HG02798 (cell line): ENCODE measurements at regions not wholly inside any gene's neighbourhood (a gene's known extent, or its start where the extent isn't known, plus 50 kb on each side); places are given as distances from the start of the nearest gene placed in this dataset.

Experiments used
- ATAC-seq: cut with Tn5 transposase; IDR thresholded peaks from one replicate; pipeline ENCODE4 v1.9.1; 2021; ENCODE audit warnings: mild to moderate bottlenecking; ENCODE audit not compliant: unreplicated experiment, poor library complexity

DNA sequence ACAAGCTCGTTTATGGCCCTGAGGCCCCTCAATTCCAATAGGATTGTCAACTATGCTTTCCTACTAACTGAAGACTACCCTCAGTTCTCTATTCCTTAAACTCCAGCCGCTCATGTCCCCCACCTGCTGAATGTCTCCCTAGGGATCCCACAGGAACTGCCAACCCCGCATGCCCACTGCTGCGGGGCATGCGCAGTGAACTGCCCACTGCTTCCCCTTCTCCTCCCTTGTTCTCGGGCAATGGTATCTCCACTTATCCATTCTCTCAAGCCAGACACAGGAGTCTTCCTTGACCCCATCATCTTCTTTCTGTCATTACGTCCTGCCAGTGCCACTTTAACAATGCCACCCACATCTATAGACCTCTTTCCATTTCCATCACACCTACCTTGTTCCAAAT lies 90.0 kb downstream of the FGF18 start:
- ATAC-seq = no peak

DNA sequence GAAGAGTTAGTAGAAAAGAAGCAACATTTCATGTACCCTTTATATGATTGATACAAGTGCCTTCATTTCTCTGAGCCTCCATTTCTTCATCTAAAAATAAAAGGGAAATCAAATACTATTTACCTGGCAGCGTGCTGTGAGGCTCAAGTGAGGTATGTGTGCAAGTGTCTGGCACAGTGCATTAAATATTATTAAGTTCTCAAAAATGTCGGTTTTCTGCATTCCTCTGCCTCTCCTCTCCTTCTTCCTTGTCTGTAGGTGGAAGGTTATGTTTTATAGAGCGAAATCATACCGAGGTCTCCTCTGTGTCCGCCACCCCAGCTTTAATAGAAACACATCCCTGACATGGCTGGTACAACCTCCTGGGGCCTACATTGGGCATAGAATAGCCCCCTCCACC lies 93.0 kb downstream of the FGF18 start:
- ATAC-seq = no peak

DNA sequence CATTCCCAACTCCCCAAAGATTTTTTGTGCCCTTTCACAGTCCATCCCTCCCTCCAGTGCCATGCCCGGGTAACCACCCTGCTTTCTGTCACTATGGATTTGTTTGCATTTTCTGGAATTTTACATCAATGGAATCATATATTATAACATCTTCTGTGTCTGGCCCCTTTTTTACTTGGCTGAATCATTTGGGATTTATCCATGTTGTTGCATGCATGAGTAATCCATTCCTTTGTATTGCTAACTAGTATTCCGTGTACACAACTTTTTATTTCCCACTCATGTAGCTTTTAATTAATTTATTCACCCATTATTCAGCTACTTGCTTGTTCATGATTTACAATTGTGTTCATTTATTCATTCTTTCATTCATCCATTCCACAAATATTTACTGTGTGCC lies 94.1 kb downstream of the FGF18 start:
- ATAC-seq = no peak

DNA sequence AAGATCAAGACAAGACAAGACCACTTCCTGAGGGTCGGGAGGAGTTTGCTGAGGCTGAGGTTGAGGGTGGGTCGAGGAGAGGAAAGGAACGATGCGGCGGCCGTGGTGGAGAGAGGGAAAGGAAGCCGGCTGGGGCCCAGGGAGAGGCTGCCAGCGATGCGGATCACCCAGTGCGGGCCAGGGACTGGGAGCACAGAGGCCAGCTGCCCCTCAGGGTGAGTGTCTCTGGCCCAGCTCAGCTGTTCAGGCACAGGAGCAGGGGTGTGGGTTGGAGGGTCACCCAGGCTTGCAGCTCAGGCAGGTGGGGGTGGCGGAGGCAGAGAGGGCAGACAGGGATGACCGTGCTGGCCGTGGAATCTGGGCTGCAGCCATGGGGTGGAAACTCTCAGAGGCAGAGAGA lies 99.5 kb downstream of the FGF18 start:
- ATAC-seq = no peak

DNA sequence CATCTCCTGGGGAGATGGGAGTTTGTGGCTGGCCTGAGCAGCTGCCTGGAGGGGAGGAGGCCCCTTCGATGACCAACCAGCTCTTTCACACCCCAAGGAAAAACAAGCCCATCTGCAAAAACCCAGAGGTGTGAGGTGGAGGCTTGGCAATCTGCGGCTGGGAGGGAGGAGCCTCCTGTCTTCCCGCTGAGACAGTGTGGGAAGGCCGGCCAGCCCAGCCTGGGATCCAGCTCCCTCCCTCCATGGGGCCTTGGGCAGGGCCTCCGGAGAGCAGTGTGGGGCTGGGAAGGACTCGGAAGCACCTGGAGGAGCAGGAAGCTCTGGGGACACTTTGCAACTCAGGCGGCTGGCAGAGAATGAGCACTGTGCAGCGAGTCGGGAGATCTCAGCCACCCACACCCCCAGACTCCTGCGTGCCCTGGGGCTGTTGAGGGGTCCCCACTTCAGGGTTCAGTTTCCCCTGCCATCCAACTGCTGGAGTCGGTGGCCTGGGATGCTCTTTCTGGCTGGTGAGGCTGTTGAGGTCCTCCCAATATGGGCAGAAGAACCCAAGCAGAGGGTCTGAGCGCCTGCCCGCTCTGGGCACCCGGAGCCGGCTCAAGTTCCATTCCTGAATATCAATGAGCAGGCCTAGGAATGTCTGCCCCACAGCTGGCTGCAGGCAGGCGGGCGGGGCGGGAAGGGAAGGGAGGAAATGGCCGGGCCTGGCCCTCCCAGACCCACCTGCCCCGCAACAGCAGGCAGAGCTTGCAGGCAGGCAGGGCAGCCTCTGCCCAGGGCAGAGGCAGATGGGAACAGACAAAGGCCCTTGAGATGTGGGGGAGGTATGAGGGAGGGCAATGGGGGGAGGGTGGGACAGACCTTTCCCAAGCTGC lies 101.1 kb downstream of the FGF18 start:
- ATAC-seq = no peak

DNA sequence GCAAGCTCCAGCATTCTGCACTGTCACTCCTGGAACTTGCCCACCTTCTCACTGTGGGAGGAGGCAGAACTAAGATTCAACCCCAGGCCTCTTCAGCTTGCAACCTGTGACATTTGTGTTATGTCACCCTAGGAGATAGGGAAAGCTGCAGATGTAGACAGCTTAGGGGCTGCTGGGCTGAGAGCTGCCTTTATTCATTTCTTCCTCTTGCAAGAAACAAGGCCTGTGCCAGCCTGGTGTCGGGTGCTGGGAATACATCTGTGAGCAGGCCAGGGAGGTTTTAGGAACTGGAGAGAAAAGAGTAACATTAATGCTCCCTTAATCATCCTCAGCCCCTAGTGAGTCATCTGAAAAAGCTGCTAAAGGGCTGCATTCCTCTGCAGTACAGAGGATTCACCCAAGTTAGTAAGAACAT lies 101.8 kb downstream of the FGF18 start:
- no peak for ATAC-seq

DNA sequence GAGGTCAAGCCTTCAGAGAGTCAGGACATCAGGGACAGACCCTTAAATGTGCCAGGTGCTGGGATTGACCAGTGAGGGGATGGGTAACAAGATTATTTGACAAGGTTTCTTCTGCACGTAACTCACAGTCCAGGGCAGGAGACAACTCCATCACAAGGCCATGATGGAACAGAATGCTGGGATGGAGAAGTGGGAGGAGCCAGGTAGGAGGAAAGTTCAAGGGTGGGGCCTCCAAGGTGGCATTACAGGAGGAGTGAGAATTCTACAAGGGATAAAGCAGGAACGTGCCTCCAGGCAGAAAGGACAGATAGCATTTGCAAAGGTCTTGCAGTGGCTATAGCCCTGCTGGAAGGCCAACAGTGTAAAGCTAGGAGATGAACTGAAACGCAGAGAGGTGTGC lies 102.2 kb downstream of the FGF18 start:
- ATAC-seq = no peak

DNA sequence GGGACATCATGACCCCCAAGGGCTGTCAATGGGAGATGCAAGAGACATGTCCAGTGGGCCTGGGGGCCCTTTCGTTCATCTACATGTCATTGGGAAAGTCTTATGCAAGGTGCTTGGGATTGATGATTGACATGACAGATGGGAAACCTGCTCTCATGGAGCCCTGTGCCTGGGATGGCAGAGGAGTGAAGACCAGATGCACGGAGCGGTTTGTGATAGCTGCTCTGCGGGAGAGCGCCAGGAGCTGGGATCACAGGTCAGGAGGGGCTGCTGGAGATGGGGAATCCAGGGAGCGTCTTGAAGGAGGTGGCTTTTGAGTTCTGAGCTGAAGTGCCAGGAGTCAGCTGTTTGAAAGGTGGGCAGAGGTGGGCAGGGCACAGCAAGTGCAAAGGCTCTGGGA lies 104.3 kb downstream of the FGF18 start:
- no peak for ATAC-seq

DNA sequence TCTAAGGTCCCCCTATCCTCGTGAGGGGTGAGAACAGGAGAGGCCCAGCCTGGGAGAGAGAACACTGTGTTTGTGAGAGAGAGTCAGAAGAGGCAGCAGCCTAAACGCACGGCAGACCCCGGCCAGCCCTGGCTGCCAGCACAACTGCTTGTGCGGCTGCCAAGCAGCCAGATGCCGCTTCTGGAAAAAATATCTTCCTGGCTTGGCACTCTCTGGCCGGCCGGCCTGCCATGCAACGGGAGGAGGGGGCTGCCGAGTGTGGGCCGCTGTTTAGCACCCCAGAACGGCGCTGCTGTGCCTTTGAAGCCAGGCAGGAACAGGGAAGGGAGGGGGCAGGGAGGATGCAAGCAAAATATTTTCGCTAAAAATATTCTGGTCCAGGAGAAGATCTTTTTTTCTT lies 105.0 kb downstream of the FGF18 start:
- no peak for ATAC-seq

DNA sequence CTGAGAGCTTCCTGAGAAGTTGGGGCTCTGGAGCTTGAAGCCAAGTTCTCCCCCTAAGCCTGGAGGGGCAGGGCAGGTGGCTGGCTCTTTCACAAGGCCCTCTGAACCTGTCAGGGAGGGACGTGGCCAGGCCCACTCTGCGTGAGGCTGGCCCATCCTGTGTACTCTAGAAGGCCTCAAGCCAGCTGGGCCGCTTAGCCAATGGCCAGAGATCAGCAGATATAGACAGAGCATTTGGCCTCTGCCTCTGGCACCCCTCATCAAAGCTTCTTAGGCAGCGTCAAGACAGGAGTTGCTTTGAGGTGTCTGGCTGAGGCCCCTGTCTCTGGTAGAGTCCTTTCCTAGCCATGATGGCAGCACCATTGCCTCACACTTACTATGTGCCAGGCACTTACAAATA lies 105.6 kb downstream of the FGF18 start:
- ATAC-seq = no peak

DNA sequence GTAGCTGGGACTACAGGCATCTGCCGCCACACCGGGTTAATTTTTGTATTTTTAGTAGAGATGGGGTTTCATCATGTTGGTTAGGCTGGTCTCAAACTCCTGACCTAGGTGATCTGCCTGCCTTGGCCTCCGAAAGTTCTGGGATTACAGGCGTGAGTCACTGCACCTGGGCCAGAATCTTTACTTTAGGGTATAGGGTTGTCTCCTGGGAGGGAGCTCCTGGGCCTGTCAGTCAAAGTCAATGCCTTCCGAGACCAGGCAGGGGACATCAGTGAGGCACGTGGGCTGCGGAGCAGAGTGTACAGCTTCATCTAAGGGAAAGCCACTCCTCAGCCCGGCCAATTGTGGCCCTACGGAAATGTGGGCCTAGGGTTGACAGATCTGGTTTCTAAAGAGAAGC lies 108.6 kb downstream of the FGF18 start:
- ATAC-seq = no peak

DNA sequence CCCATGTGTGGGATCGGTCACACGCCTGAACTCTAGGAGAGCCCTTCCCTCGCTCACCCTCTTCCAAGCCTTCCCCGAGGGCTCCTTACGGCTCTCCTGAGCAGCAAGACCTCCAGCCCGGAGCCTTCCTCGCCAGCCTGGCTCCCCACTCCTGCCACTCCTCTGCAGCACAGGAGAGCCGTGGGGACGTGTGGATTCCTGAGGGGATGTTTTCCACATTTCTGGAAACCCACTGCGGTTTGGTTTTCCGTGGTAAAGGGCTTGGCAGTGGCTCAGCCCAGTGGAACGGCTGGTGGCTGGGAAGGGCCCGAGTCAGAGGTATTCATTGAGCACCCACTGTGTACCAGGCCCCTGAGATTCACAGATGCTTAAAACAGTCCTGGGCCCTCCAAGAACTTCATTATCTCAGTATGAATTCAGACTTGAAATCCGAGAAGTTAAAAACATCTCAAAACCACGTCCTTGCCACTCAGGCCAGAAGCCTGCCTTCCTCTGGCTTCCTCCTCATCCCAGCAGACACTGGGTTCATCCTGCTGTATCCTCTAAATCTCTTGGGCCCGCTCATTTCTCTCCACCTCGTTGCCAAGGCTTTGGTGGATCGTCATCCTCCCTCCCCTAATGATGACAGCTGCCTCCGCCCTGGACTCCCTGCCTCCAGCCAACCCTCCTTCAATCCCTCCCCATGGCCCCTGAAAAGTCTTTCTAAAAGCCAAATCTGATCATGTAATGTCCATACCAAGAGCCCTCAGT lies 109.6 kb downstream of the FGF18 start:
- no peak for ATAC-seq

DNA sequence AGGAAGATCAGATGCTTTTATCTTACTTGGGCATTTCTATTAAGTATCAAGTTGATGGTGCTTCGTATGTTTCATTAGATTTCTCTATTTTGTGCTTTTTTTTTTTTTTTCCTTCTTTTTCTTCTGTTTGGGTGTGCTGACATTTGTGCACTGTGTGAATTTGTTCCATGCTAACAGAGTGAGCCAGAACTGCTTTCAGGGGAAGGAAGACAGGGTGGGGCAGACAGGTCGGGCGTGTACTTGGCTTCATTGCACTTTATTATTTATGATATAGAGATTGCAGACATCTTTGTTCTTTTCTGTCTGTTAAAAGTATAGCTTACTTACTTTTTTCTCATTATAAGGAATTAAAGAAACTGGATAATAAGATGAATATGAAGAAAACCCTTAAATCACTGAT lies 112.2 kb downstream of the FGF18 start:
- no peak for ATAC-seq

DNA sequence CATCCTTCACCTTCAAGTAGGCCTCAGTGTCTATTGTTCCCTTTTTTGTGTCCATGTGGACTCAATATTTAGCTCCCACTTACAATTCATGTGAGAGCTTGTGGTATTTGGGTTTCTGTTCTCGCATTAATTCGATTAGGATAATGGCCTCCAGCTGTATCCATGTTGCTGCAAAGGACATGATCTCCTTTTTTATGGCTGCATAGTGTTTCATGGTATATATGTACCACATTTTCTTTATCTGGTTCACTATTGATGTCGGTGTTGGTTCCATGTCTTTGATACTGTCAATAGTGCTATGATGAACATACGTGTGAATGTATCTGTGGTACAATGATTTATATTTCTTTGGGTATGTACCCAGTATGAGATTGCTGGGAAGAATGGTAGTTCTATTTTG lies 113.7 kb downstream of the FGF18 start:
- no peak for ATAC-seq

DNA sequence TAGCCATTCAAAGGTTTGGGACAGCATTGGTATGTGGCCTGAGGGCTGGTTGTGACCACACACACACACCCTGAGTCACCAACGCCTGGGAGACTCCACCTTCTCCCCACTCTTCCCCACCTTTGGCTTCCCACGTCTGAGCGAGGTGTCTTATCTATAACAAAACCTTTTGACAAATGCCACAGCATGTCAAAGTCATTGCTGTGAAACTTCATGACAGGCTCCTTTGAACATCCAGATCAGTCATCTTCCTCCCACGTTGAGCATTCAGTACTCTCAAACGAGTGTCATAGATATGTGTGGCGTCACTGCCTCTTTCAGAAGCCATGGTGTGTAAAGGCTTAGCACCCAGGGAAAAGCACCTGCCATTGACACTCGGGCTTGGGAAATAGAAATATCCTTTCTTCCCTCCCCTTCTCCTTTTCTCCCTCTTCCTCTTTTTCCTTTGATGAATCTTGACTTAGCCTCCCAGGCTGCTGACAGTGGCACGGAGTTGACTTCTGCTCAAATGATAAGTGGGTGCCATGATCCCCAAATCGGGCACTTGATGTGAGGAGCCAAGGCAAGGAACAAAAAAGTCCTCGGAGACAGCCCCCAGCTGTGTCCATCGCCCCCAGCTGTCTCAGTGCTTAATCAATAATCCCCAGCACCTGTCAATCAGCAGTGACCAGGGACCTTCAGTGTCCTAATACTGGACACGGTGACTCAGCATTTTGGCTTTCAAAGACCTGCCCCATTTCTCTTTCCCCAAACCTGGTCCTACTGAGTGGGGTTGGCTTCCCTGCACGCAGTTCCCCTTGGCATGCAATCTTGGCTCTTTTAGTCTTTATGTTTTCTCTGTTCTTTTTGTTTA lies 114.8 kb downstream of the FGF18 start:
- no peak for ATAC-seq

DNA sequence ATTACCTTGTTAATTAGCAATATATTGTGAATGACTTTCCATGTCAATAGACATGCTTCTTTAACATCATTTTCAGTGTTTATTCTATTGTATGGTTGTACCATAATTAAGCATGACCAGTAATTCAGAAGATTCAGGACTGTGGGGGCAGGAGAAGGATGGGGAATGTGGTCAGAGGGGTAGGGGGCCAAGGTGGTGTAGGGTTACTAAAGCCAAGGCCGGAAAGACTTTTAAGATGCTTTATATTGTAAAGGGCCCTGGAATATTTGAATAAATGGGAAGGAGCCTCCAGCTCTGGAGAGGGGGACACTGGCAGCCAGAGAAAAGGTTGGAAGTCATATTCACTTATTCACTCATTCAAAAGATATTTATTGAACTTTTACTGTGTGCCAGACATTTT lies 115.7 kb downstream of the FGF18 start:
- ATAC-seq = no peak

DNA sequence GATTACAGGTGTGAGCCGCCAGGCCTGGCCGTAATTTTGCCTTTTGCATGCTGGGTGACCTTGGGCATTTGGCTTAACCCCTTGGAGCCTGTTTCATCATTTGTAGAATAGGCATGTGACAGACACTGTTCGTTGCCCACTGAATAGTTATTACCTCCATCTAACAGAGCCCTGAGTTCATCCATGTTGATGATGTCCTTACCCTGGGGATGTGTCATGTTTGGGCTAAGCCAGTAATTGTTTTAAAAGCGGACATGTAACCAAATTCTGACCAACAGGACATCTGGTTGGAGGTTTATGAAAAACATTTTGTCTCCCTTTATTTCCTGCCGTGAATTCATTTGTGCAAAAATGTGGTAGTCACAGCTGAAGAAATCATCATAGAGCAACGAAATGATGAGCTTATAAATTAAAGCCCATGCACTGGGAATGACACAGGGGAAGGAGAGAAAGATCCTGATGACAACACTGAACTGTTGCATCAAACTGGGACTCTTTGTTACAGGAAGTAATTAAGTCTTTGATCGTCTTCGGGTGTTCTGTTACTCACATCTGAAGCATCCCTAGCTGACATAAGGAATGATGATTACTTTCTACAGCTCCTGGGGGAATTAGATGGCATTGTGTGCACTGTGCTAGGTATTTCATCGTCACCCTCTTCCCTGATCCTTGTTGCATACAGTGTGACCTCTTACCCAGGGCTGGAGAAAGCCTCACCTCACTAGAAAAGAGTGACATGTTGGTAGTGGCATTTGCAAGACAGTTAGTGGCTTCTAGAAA lies 117.8 kb downstream of the FGF18 start:
- ATAC-seq = no peak

DNA sequence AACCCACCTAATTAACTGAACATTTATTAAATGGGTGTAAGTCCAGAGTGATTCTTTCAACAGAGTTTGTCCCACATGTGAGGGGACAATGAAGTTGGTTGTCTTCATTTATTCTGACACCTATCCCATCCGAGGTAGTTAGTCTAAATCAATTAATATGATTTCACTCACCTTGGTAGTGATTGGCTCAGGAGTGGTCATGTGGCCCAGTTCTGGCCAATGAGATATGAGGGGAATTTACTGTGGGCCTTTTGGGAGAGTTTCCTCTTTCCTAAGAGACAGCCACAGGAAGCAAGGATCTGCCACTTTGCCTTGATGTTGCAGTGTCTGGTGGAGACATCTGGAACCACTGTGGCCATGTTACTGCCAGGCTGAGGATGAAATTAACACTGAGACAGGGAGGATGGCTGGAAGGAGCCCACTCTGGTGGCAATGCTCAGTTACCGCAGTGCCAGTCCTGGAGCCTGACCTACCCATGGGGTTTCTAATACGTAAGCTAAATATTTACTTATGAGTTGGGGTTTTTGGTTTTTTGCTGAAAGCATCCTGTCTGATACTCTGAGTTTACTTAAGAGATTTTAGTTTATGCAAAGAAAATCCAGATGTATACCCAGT lies 118.6 kb downstream of the FGF18 start:
- no peak for ATAC-seq

DNA sequence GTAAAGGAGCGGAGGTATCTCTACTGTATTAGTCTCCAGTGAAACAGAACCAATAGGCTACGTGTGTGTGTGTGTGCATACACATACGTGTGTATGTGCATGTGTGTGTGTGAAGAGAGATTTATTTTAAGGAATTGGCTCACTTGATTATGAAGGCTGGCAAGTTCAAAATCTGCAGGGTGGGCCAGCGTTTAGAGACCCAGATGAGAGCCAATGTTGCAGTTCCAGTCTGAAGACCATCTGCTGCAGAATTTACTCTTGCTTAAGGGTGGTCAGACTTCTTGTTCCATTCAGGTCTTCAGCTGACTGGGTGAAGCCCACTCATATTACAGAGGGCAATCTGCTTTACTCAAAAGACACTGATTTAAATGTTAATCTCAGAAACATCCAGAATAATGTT lies 119.2 kb downstream of the FGF18 start:
- ATAC-seq = no peak

DNA sequence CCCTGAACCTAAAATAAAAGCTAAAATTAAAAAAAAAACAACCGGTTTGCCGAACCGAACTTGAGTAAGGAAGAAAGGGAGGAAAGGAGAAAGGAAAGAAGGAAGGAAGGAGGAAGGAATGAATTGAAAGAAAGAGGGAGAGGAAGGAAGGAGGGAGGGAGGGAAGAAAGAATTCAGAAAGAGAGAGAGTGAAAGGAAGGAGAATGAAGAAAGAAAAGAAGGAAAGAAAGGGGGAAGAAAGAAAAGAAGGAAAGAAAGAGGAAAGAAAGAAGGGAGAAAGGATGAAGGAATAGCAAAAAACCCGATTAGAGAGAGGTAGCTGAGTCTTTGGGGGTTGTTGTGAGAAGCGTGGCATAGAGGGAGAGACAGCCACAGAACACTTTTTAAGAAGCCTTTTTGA lies 121.4 kb downstream of the FGF18 start:
- no peak for ATAC-seq
